Vagina (tissue), 2 donors: ENCODE measurements at regions not wholly inside any gene's neighbourhood (a gene's known extent, or its start where the extent isn't known, plus 50 kb on each side); places are given as distances from the start of the nearest gene placed in this dataset.
"Not testable (repeated sequence)": the region's sequence is repeated elsewhere in the genome, so short reads cannot be mapped to it uniquely, and the experiment has no call there.

Experiments used
- POLR2A ChIP-seq, 2 donors: fragments of 450-650 bp; IDR thresholded peaks; one replicate each; pipeline ENCODE4 v1.6.1; 2017; ENCODE audit warnings: antibody characterized with exemption in 2 of 2, mild to moderate bottlenecking in 2 of 2, moderate library complexity in 2 of 2
- POLR2AphosphoS5 ChIP-seq, 2 donors: sonication (generic); formaldehyde crosslinking; IDR thresholded peaks; one replicate each; pipeline ENCODE4 v1.9.0; 2017; ENCODE audit warnings: antibody characterized with exemption in 2 of 2, mild to moderate bottlenecking in 2 of 2, low read depth in 1 of 2; ENCODE audit not compliant: insufficient read depth in 1 of 2
- TF ChIP-seq, protein P1 (sequence below), 3 experiments: fragments of 450-650 bp in 2 of 3; fragments of 200-600 bp in 1 of 3; sonication (generic) in 1 of 3; IDR thresholded peaks; one replicate each; pipeline ENCODE4 v1.5.1; 2017 to 2019; ENCODE audit warnings: antibody characterized with exemption in 3 of 3, mild to moderate bottlenecking in 2 of 3, moderate library complexity in 2 of 3

DNA sequence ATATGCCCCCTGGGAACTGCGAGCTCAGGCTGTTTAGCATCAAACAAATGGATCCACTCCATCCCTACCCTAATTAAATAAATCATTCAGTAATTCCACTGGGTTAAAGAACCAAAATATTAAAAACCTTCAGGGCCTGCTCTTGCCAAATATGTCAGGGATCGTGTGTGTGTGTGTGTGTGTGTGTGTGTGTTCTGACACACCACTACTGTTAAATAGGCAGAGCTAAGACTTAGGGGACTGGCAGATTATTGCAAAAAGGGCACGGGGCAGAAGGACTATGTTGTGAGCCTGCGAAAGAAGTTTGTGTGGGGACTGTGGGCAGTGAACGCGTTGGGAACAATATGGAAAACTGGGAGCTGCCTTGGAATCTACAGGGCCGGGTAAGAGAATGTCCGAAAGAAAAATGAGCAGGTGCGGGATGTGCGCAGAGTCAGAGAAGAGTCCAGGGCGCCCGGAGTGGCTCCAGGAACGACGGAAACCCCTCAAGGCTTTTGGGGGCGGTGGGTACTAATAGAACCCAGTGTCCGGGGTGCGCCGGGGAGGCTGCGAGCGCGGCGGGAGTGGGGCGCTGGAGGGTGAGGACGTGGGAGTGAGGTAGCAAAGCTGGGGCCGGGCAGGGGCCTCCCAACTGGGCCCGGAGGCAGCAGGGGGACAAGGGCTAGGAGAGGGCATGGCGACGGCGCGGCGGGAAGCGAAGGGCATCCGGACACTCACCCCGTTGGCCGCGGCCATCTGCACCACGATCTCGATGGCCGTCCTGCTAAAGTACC lies 54.8 kb downstream of the FOXD4L6 start:
- TF ChIP-seq, protein P1, sequence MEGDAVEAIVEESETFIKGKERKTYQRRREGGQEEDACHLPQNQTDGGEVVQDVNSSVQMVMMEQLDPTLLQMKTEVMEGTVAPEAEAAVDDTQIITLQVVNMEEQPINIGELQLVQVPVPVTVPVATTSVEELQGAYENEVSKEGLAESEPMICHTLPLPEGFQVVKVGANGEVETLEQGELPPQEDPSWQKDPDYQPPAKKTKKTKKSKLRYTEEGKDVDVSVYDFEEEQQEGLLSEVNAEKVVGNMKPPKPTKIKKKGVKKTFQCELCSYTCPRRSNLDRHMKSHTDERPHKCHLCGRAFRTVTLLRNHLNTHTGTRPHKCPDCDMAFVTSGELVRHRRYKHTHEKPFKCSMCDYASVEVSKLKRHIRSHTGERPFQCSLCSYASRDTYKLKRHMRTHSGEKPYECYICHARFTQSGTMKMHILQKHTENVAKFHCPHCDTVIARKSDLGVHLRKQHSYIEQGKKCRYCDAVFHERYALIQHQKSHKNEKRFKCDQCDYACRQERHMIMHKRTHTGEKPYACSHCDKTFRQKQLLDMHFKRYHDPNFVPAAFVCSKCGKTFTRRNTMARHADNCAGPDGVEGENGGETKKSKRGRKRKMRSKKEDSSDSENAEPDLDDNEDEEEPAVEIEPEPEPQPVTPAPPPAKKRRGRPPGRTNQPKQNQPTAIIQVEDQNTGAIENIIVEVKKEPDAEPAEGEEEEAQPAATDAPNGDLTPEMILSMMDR (IDR thresholded peaks at IDR 0.05), result not testable (repeated sequence)
- not testable (repeated sequence) for TF ChIP-seq POLR2AphosphoS5 (IDR thresholded peaks at IDR 0.05; ENCODE audit: insufficient read depth in 1 of 2, low read depth in 1 of 2); POLR2A (IDR thresholded peaks at IDR 0.05)
